ENCODE measurements at regions not wholly inside any gene's neighbourhood (a gene's known extent, or its start where the extent isn't known, plus 50 kb on each side); places are given as distances from the start of the nearest gene placed in this dataset.

GRCh38 chr5:98593418-98593817, 180.0 kb upstream of the RGMB start:
- Histone ChIP-seq H3K18ac (ENCODE audit: low read depth, low read length) (no peak overlapping the region), H2BK5ac (ENCODE audit: low read depth, low read length, poor library complexity, severe bottlenecking) (no peak overlapping the region), H2BK120ac (ENCODE audit: low read depth, low read length) (no peak overlapping the region), H3K9ac (ENCODE audit: low read depth, low read length) (no peak overlapping the region), H3K4me3 (ENCODE audit: insufficient read depth, low read depth, low read length) (no peak overlapping the region), H3K4ac (ENCODE audit: low read depth, low read length) (no peak overlapping the region), H2AK9ac (replicated peaks; ENCODE audit: low read depth, low read length, poor library complexity) (no peak overlapping the region), H3K14ac (replicated peaks; ENCODE audit: low read depth, low read length) (no peak overlapping the region), H4K8ac (ENCODE audit: low read depth in 2 of 2, low read length in 2 of 2) (no peak overlapping the region), H4K5ac (ENCODE audit: low read depth, low read length) (no peak overlapping the region), H2BK20ac (ENCODE audit: low read depth, low read length) (no peak overlapping the region), H3K4me1 (ENCODE audit: control insufficient read depth, insufficient read depth, low read length) (no peaks in the 10 kb centered on the region; the same call in 1 of the 2 replicates), H3K56ac (ENCODE audit: extremely low read depth, insufficient read depth, low read length) (no peak overlapping the region), H3K23ac (ENCODE audit: low read depth, low read length) (no peak overlapping the region), H2AK5ac (ENCODE audit: low read depth, low read length) (no peak overlapping the region), H3K27me3 (ENCODE audit: control insufficient read depth, insufficient read depth, low read length) (no peaks in the 10 kb centered on the region), H3K9me1 (ENCODE audit: insufficient read depth, low read length) (no peaks in the 10 kb centered on the region), H3K27ac (ENCODE audit: insufficient read depth, low read length) (no peak overlapping the region), H4K20me1 (ENCODE audit: insufficient read depth, low read length) (no peaks in the 10 kb centered on the region), H4K91ac (ENCODE audit: insufficient read depth, low read depth, low read length) (no peak overlapping the region), H2AFZ (replicated peaks; ENCODE audit: low read length, poor library complexity) (no peak overlapping the region), H3K36me3 (ENCODE audit: control insufficient read depth, insufficient read depth, low read length) (no peaks in the 10 kb centered on the region), H3K9me3 (ENCODE audit: control insufficient read depth, insufficient read depth, low read length) (peaks cover 3% of the 10 kb centered on the region), H3K79me1 (ENCODE audit: low read depth in 1 of 2, low read length in 2 of 2) (no peaks in the 10 kb centered on the region), H2BK15ac (ENCODE audit: low read depth, low read length) (no peak overlapping the region), H3K4me2 (ENCODE audit: low read depth, low read length) (no peak overlapping the region)
- dilution Hi-C loops (cut with HindIII; ENCODE audit: low sequenced_read_pairs, unreplicated experiment) (no loop called here), in situ Hi-C loops (cut with MboI; ENCODE audit: low sequenced_read_pairs) (no loop called here), intact Hi-C loops (cut with micrococcal nuclease) (no loop called here)
- CTCF ChIA-PET, result no interaction called here
- DNase-seq, result no peak
- no CpG with 5 or more reads among the region's 4 CpGs for WGBS, 2 experiments (ENCODE audit: extremely low coverage in 2 of 2, insufficient read length in 1 of 2)
- ATAC-seq (ENCODE audit: low read depth), result no peak
- POLR2A ChIA-PET (ENCODE audit: unreplicated experiment), result no interaction called here
- no TSS peak for BruUV-seq (replicated peaks)
- TF ChIP-seq RCOR1 (IDR thresholded peaks at IDR 0.05; ENCODE audit: insufficient replicate concordance, low read length), result no peak
- TF ChIP-seq CTCF (conservative IDR thresholded peaks at IDR 0.05; ENCODE audit: low read depth, low read length), result no peak
